HuH-7.5 (cell line): ENCODE measurements at regions not wholly inside any gene's neighbourhood (a gene's known extent, or its start where the extent isn't known, plus 50 kb on each side); places are given as distances from the start of the nearest gene placed in this dataset.
"Not testable (repeated sequence)": the region's sequence is repeated elsewhere in the genome, so short reads cannot be mapped to it uniquely, and the experiment has no call there.

Source experiments
- DNase-seq: peaks from one replicate; pipeline ENCODE4 v3.0.0; 2011; ENCODE audit warnings: low spot score

- DNase-seq = peak; percentile 13
Observed at GRCh38 chr4:103996637-103997036, 276.9 kb upstream of the TACR3 start.

- DNase-seq = no peak
Observed at GRCh38 chr4:103996064-103996463, 276.3 kb upstream of the TACR3 start.

GRCh38 chr4:103994059-103994458, 274.3 kb upstream of the TACR3 start:
- no peak for DNase-seq

GRCh38 chr4:103982454-103982853, 262.7 kb upstream of the TACR3 start:
- DNase-seq = no peak

- DNase-seq = no peak
Observed at GRCh38 chr4:103948244-103949018, 228.6 kb upstream of the TACR3 start.

- no peak for DNase-seq
Observed at GRCh38 chr4:103947617-103948016, 227.8 kb upstream of the TACR3 start.

- not testable (repeated sequence) for DNase-seq
Observed at GRCh38 chr4:103946621-103947268, 227.0 kb upstream of the TACR3 start.

- DNase-seq = no peak
Observed at GRCh38 chr4:103938488-103938887, 218.7 kb upstream of the TACR3 start.

GRCh38 chr4:103936653-103937145, 216.9 kb upstream of the TACR3 start:
- no peak for DNase-seq

- no peak for DNase-seq
Observed at GRCh38 chr4:103934178-103934789, 214.5 kb upstream of the TACR3 start.

- DNase-seq = no peak
Observed at GRCh38 chr4:103928370-103928769, 208.6 kb upstream of the TACR3 start.

GRCh38 chr4:103923551-103923950, 203.8 kb upstream of the TACR3 start:
- DNase-seq = no peak

- DNase-seq = no peak
Observed at GRCh38 chr4:103918214-103918613, 198.4 kb upstream of the TACR3 start.

- no peak for DNase-seq
Observed at GRCh38 chr4:103915224-103915869, 195.6 kb upstream of the TACR3 start.

GRCh38 chr4:103907414-103907813, 187.6 kb upstream of the TACR3 start:
- no peak for DNase-seq

GRCh38 chr4:103904123-103904522, 184.3 kb upstream of the TACR3 start:
- no peak for DNase-seq

- DNase-seq = no peak
Observed at GRCh38 chr4:103902730-103903129, 182.9 kb upstream of the TACR3 start.

GRCh38 chr4:103895876-103896465, 176.2 kb upstream of the TACR3 start:
- DNase-seq = no peak

- no peak for DNase-seq
Observed at GRCh38 chr4:103892586-103892985, 172.8 kb upstream of the TACR3 start.

- no peak for DNase-seq
Observed at GRCh38 chr4:103887191-103887590, 167.4 kb upstream of the TACR3 start.

- no peak for DNase-seq
Observed at GRCh38 chr4:103885152-103885551, 165.4 kb upstream of the TACR3 start.

GRCh38 chr4:103867311-103867710, 147.5 kb upstream of the TACR3 start:
- no peak for DNase-seq
